ENCODE measurements at regions not wholly inside any gene's neighbourhood (a gene's known extent, or its start where the extent isn't known, plus 50 kb on each side); places are given as distances from the start of the nearest gene placed in this dataset.
A peak's percentile ranks its signal among the peaks of the same experiment; 100 is the strongest.
"Not testable (repeated sequence)": the region's sequence is repeated elsewhere in the genome, so short reads cannot be mapped to it uniquely, and the experiment has no call there.

- DNase-seq (ENCODE audit: low spot score): no peak
- no peak overlapping the region for H3K4me3 ChIP-seq (ENCODE audit: severe bottlenecking)
- H3K9me3 ChIP-seq (ENCODE audit: severe bottlenecking): no peaks in the 10 kb centered on the region
- H3K36me3 ChIP-seq (ENCODE audit: low read depth): peaks cover 33% of the 10 kb centered on the region
- no peak for ATAC-seq (ENCODE audit: low read depth)
- H3K27me3 ChIP-seq (ENCODE audit: insufficient read depth, poor library complexity, severe bottlenecking): no peaks in the 10 kb centered on the region
- no peaks in the 10 kb centered on the region for H3K4me1 ChIP-seq (ENCODE audit: insufficient read depth, poor library complexity, severe bottlenecking)
- H3K27ac ChIP-seq (ENCODE audit: poor library complexity, severe bottlenecking): no peak overlapping the region
- TF ChIP-seq, protein P1, sequence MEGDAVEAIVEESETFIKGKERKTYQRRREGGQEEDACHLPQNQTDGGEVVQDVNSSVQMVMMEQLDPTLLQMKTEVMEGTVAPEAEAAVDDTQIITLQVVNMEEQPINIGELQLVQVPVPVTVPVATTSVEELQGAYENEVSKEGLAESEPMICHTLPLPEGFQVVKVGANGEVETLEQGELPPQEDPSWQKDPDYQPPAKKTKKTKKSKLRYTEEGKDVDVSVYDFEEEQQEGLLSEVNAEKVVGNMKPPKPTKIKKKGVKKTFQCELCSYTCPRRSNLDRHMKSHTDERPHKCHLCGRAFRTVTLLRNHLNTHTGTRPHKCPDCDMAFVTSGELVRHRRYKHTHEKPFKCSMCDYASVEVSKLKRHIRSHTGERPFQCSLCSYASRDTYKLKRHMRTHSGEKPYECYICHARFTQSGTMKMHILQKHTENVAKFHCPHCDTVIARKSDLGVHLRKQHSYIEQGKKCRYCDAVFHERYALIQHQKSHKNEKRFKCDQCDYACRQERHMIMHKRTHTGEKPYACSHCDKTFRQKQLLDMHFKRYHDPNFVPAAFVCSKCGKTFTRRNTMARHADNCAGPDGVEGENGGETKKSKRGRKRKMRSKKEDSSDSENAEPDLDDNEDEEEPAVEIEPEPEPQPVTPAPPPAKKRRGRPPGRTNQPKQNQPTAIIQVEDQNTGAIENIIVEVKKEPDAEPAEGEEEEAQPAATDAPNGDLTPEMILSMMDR (IDR thresholded peaks at IDR 0.05; ENCODE audit: poor library complexity, severe bottlenecking): no peak
Measured at GRCh38 chr17:63223212-63223911, 222.7 kb downstream of the CYB561 start.

DNA sequence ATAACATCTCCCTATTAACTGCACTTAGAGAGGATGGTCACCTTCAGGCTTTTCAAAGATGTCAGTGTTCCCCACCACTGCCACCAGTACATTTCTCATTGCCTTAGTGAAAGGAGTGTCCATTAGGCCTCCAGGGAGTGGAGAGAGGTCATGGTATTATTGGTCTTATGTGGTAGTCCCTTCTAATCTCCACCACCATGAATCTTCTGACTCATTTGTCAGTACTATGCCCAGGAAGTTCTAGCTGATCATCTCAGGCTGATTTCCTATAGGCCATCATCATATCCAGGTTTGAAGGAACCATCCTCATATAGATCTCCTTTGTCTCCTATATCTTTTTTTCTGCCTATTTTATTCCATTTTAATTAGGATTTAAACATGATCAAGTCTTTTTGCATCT lies 221.5 kb downstream of the CYB561 start:
- no peak for ATAC-seq (ENCODE audit: low read depth)
- Histone ChIP-seq H3K4me3 (ENCODE audit: severe bottlenecking) (no peak overlapping the region), H3K27ac (ENCODE audit: poor library complexity, severe bottlenecking) (no peak overlapping the region), H3K9me3 (ENCODE audit: severe bottlenecking) (no peaks in the 10 kb centered on the region), H3K4me1 (ENCODE audit: insufficient read depth, poor library complexity, severe bottlenecking) (no peaks in the 10 kb centered on the region), H3K27me3 (ENCODE audit: insufficient read depth, poor library complexity, severe bottlenecking) (no peaks in the 10 kb centered on the region), H3K36me3 (ENCODE audit: low read depth) (peaks cover 29% of the 10 kb centered on the region)
- DNase-seq (ENCODE audit: low spot score): no peak
- TF ChIP-seq, protein P1 (IDR thresholded peaks at IDR 0.05; ENCODE audit: poor library complexity, severe bottlenecking): no peak

DNA sequence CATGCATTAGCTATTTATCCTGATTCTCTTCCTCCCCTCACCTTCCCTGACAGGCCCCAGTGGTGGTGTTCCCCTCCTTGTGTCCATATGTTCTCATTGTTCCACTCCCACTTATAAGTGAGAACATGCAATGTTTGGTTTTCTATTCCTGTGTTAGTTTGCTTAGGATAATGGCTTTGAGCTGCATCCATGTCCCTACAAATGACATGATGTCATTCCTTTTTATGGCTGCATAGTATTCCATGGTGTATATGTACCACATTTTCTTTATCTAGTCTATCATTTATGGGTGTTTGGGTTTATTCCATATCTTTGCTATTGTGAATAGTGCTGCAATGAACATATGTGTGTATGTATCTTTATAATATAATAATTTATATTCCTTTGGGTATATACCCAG lies 219.4 kb downstream of the CYB561 start:
- peaks cover 39% of the 10 kb centered on the region for H3K36me3 ChIP-seq (ENCODE audit: low read depth)
- not testable (repeated sequence) for ATAC-seq (ENCODE audit: low read depth); DNase-seq (ENCODE audit: low spot score)

DNA sequence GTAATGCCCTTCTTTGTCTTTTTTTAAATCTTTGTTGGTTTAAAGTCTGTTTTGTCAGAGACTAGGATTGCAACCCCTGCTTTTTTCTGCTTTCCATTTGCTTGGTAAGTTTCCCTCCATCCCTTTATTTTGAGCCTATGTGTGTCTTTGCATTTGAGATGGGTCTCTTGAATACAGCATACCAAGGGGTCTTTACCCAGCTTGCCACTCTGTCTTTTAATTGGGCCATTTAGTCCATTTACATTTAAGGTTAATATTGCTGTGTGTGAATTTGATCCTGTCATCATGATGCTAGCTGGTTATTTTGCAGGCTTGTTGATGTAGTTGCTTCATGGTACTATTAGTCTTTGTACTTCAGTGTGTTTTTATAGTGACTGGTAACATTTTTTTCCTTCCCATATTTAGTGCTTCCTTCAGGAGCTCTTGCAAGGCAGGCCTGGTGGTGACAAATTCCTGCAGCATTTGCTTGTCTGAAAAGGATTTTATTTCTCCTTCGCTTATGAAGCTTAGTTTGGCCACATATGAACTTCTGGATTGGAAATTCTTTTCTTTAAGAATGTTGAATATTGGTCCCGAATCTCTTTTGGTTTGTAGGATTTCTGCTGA lies 215.0 kb downstream of the CYB561 start:
- not testable (repeated sequence) for DNase-seq (ENCODE audit: low spot score); ATAC-seq (ENCODE audit: low read depth); H3K4me1 ChIP-seq (ENCODE audit: insufficient read depth, poor library complexity, severe bottlenecking); H3K9me3 ChIP-seq (ENCODE audit: severe bottlenecking); H3K4me3 ChIP-seq (ENCODE audit: severe bottlenecking); H3K27ac ChIP-seq (ENCODE audit: poor library complexity, severe bottlenecking); H3K27me3 ChIP-seq (ENCODE audit: insufficient read depth, poor library complexity, severe bottlenecking)
- H3K36me3 ChIP-seq (ENCODE audit: low read depth): peaks cover 39% of the 10 kb centered on the region

More for the DNA sequence above, 219.4 kb downstream of the CYB561 start:
- H3K9me3 ChIP-seq (ENCODE audit: severe bottlenecking); H3K4me3 ChIP-seq (ENCODE audit: severe bottlenecking); H3K4me1 ChIP-seq (ENCODE audit: insufficient read depth, poor library complexity, severe bottlenecking); H3K27ac ChIP-seq (ENCODE audit: poor library complexity, severe bottlenecking); H3K27me3 ChIP-seq (ENCODE audit: insufficient read depth, poor library complexity, severe bottlenecking): not testable (repeated sequence)

GRCh38 chr17:63232565-63233310 lies 213.4 kb downstream of the CYB561 start:
- peaks cover 44% of the 10 kb centered on the region for H3K36me3 ChIP-seq (ENCODE audit: low read depth)
- H3K27ac ChIP-seq (ENCODE audit: poor library complexity, severe bottlenecking): no peak overlapping the region
- no peaks in the 10 kb centered on the region for H3K27me3 ChIP-seq (ENCODE audit: insufficient read depth, poor library complexity, severe bottlenecking)
- no peaks in the 10 kb centered on the region for H3K9me3 ChIP-seq (ENCODE audit: severe bottlenecking)
- no peak overlapping the region for H3K4me3 ChIP-seq (ENCODE audit: severe bottlenecking)
- no peak for ATAC-seq (ENCODE audit: low read depth)
- no peaks in the 10 kb centered on the region for H3K4me1 ChIP-seq (ENCODE audit: insufficient read depth, poor library complexity, severe bottlenecking)
- peak; percentile 43 for DNase-seq (ENCODE audit: low spot score)
- TF ChIP-seq, protein P1 (IDR thresholded peaks at IDR 0.05; ENCODE audit: poor library complexity, severe bottlenecking): no peak
